Left ventricle myocardium superior (tissue), 1 donor: ENCODE measurements at regions not wholly inside any gene's neighbourhood (a gene's known extent, or its start where the extent isn't known, plus 50 kb on each side); places are given as distances from the start of the nearest gene placed in this dataset.
A peak's percentile ranks its signal among the peaks of the same experiment; 100 is the strongest.

Source experiments
- ATAC-seq: fragments of 200-7000 bp; cut with Tn5 transposase; one replicate; pipeline ENCODE4 v1.9.1; 2020; ENCODE audit warnings: mild to moderate bottlenecking, moderate library complexity
- DNase-seq: peaks from one replicate; pipeline ENCODE4 v3.0.0-alpha.2; 2020
- intact Hi-C: fragments of 100-400 bp; cut with micrococcal nuclease; formaldehyde crosslinking; loops from one replicate; pipeline ENCODE4 v1.11.0; 2022
- donor health status: DM: no; HTN: yes; CAD: no; lungs with severe emphysema.

DNA sequence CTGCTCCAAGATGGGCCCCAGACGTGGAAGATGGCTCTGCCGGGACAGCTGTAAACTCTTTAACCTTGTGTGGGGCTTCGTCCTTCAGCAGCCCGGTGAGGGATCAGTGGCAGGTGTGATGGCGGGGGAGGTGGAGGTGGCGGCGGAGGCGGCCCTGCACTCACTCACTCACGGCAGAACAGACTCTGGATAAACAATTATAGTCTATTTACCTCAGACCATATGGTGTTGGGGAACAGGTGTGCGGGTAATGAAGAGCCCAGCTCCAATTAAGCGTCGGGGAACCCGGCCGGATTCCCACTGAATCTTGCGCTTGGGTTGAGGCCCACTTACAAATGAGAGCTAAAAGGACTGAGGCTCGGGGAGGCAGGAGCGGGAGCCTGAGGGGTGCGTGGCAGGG is 104.3 kb upstream of the SDK2 start:
- intact Hi-C loops: no loop called here
- ATAC-seq: no peak

DNA sequence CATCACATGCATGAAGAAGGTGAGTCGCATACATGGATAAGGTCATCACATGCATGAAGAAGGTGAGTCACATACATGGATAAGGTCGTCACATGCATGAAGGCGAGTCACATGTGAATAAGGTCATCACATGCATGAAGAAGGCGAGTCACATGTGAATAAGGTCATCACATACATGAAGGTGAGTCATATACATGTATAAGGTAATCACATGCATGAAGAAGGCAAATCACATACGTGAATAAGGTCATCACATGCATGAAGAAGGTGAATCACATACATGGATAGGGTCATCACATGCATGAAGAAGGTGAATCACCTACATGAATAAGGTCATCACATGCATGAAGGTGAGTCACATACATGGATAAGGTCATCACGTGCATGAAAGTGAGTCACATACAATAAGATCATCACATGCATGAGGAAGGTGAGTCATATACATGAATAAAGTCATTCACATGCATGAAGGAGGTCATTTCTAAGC is 105.1 kb upstream of the SDK2 start:
- no peak for ATAC-seq

More for the DNA sequence above, 104.3 kb upstream of the SDK2 start:
- DNase-seq: no peak

DNA sequence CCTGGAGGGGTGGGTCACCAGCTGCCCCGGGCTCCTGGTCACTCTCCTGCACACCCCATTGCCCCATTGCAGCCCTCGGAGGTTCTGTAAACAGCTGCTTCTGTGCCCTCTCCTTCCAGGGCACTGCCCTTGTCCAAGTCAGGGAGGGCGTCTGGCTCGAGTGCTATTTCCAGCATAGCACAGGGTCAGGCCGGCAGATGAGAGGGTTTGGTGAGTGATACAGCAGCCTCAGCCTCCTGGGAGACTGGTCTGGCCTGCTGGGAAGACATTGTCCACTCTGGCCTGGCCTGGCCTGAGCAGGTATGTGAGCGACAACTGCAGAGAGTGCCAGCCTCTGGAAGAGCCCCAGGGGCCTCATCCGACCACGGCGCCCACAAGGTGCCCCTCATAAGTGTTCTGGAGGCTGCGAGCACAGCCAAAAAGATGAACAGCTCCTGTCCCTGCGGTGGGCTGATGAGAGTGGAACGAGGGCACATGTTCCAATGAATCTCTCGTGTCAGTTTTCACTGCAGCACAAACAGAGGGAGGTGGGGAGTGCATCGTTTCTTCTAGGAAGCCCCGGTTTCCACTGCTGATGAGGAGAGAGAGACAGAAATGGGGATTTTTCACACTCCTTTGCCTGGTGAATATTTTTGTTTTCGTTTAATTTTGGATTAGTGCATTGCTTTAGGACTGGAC is 105.8 kb upstream of the SDK2 start:
- peak; percentile 52 for DNase-seq

More for the DNA sequence above, 105.1 kb upstream of the SDK2 start:
- intact Hi-C loops: no loop called here
- no peak for DNase-seq

DNA sequence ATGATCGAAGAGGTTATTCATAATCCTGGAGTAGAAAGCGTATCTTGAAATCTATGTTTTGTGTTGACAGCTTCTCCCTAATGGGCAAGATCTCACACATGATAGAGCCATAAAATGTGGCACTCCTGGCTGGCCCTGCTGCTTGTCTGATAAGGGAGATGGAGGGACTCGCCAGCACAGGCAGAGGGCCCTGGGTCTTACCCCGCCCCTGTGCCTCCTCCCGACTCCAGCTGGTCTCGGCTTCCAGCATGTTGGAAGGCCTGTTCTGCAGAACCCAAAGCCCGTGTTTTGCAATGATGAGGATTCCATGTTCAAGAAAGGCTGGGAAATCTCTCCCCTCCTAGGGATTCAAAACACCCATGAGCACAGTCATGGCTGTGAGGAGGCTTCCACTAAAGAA is 106.7 kb upstream of the SDK2 start:
- intact Hi-C loops: no loop called here
- DNase-seq: no peak
- ATAC-seq: no peak

More for the DNA sequence above, 105.8 kb upstream of the SDK2 start:
- intact Hi-C loops: no loop called here
- peak; percentile 82 for ATAC-seq

DNA sequence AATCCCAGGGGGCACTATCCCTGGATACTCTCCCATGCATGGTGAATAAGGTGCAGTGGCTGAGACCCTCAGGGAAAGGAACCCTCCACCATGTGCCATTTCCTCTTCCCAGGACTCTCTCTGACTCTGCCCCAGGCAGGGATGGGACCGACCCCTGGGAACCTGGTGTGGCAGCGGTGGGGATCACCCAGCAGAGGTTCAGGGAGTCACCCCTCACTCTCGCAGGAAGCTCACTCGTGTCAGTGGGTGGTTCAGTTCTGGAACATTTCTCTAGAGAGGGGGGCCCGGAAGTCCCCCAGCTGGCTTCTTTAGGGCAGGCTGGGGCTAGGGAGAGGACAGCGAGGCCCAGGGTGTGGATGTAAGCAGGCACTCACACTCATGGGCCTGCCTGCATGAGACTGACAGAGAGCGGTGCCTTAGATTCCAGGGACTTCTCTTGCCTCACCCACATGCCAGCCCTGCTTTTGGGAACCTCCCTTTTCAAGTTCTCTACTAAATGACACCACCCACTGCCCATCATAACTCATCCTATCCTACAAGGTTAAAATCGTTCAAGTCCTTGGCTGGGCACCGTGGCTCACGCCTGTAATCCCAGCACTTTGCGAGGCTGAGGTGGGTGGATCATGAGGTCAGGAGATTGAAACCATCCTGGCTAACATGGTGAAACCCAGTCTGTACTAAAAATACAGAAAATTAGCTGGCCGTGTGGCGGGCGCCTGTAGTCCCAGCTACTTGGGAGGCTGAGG is 109.7 kb upstream of the SDK2 start:
- ATAC-seq (no peak), DNase-seq (no peak)
- intact Hi-C loops: no loop called here

DNA sequence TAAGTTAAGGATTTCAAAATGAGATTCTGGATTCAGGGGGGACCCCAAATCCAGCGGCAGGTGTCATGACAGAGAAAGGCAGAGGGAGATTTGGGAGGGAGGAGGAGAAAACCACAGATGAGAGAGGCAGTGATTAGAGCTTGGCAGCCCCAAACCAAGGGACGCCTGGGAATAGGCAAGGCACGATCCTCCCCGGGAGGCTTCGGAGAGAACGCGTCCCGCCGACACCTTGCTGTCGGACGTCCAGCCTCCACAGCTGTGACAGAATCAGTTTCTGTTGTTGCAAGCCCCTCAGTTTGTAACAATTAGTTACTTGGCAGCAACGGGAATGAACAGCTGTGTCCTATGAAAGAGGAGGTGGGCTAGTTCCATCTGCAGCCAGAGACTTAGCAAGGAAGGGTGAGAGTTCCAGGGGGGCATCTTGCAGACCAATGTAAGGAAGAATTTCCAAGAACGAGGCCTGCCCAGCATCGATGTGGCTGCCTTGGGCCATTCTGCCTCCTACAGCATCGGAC is 110.7 kb upstream of the SDK2 start:
- DNase-seq (no peak), ATAC-seq (no peak)
- intact Hi-C loops: no loop called here

DNA sequence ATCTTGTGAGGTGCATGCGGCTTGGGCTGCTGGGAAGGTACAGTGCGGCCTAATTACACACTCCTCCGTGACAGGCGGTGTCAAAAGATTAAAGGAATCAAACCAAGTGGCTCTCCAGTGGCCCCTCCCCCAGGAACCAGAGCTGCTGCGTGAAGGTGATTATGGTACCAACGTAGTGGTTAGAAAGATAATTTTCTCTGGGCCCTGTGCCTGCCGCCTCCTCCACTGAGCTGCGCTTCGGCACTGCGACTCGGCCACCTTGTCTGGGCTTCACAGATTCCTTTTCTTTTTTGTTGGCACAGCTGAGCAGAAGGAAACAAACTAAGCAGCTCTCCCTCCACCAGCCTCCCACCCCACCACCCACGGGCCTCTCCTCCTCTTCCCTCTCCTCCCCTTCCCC is 113.2 kb upstream of the SDK2 start:
- DNase-seq (no peak), ATAC-seq (no peak)
- intact Hi-C loops: no loop called here

DNA sequence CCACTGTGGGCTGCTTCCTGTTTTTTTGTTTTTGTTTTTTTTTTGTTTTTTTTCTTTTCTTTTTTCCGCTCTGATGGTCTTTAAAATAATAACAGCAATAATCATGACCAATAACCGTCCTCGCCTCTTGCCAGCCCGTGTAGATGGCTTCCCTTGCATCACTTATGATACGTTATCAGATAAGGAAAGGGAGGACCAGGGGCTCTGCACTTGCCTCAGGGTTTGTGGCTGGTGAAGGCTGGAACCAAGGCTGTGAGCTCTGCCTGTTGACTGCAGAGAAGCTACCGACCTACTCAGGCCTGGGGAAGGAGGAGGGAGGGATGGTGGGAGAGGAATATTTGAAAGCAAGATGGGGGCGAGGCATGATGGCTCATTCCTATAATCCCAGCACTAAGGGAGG is 114.0 kb upstream of the SDK2 start:
- intact Hi-C loops: no loop called here
- ATAC-seq: no peak
- DNase-seq: no peak

DNA sequence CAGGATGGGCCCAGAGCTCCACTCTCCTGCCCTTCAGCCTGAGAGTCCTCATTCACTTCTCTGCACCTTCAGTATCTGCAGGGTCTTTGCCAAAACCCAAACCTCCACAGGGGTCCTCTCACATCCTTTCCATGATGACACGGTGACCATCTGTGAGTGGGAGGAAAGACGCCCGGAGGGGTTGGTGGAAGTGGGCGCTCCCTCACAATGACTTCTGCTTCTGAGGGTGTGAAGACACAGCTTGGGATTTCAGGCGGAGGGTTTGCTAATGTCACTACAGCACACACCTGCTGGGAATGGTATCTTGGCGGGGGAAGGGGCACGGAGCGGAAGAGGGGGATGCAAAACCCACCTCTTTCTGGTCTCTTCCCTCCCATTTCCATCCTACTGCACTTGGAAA is 115.1 kb upstream of the SDK2 start:
- no peak for ATAC-seq
- DNase-seq: no peak
- intact Hi-C loops: no loop called here

DNA sequence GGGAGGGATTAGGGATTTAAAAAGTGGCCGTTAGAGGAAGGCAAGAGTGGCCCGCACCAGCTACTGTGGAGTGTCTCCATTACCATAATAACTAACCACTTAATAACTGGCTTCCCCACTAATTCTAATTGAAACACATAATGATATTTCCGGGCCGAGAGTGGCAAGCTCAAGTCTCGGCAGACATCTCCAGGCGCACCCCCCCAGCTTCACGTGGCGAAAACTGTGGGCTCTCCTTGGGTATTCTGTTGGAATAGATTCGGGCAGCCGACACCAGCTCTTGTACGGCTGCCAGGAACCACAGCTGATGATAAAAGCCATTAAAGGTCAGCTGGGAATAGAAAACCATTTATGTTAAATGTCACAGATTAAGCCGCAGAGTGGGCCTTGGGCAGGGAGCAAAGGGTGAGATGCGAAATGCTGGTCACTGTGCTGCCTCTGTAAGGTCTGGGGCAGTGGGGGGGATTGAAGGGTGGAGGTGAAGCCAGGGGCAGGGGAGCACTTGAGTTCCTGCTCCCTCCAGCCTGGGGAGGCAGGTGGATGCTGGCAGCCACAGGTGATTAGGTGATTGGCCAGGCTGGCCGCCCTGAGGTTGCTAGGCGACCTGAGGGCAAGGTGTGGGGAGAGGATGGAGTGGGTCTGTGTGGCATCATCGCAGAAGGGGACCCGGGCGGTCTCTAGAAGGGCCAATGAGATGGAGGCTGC is 115.6 kb upstream of the SDK2 start:
- DNase-seq (peak; percentile 52), ATAC-seq (peak; percentile 49)
- intact Hi-C loops: no loop called here

DNA sequence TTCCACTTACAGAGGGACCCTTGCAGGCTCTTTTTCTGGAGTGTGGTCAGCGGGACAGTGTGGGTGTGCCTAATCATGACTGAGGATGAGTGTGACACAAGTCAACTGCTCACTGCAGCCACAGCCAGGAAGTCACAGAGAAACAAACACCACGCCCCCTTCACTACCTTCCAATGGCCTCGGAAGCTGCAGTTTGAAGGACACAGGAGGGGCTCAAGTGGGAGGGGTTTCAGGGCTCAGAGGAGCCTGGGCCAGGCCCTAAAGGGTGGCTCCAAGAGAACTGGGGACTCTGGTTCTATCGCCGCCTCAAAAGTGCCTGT is 116.2 kb upstream of the SDK2 start:
- ATAC-seq (peak; percentile 9), DNase-seq (no peak)
- intact Hi-C loops: no loop called here

DNA sequence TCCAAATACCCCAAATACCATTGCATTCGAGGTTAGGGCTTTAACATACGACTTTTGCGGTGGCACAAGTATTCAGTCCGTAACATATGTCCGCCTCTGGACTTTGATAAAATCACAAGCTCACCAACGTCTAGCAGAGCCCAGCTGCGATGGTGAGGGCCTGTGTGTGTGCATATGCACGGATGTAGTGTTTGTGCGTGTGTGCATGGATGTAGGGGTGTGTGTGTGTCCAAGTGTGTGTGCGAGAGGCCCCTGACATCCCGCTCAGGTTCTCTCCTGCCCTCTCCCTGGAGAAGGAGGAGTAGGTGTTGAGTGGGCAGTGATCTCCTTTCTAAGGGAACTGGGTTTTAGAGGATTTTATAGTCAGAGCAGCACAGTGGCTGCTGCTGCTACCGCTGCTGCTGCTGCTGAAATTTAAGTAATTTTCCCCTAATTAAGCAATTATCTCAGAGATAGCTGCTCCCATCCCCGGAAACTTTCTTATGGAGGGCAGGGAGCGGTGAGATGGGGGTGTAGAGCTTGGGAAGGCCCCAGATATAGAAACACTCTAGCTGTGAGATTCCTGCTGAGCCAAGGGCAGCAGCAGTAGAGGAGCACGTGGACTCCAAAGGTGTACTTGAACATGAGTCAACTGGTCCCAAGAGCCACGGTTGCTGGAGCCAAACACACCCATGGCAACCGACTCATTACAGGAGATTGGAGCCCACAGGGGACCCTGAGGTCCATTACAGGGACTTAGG is 121.7 kb upstream of the SDK2 start:
- DNase-seq: peak; percentile 50
- intact Hi-C loops: no loop called here
- peak; percentile 66 for ATAC-seq

DNA sequence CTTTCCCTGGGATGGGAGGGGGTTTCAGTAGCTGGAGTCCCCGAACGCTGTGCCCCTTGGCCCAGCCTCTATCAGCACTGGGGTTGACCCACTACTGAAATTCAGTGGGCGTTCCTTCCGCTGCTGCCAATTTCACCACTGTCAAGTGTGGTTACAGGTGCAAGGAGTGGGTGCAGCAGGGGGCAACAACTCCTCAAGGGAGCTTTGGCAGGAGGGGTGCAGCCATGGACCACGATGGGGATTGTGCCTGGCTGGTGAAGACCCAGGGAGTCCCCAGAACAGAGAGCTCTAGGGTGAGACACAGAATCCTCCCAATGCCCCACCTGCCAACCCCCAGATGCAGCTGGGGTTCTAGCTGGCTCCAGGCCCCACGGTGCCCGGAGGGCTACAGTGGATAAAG is 123.5 kb upstream of the SDK2 start:
- intact Hi-C loops: no loop called here
- DNase-seq (no peak), ATAC-seq (no peak)

DNA sequence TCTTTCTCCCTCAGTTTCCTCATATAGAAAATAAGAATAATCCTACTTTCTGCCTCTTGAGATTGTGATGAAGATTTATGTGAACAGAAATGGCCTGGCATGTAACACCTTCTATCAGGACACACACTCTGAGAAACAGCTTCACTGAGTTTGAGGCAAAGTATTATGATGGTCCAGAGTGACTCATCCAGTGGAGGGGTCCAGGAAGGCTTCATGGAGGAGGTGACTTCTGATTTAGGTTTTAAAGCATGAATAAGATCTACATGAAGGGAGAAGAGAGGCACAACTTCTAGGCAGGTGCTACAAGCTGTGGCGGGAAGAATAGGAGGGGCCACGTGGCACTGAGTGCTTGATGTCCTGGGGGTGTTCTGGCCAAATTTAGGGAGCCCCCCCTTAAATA is 124.4 kb upstream of the SDK2 start:
- intact Hi-C loops: no loop called here
- no peak for ATAC-seq
- no peak for DNase-seq

DNA sequence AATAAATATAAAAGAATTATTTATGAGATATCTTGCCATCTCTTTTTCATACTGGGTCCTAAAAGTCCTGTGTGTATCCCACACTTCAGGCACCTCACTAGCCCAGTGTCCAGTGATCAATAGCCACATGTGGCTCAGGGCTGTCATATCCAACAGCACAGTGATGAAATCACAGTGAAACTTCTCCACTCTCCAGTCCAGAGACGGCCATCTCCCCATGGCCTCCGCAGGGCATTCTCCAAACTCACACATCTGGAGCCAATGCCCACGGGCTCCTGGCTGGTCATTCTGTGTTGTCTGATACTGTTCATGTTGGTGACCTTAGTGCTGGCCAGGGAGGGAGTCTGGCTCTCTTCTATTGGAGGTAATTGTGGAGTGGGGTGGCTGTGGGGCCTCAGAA is 125.2 kb upstream of the SDK2 start:
- DNase-seq: no peak
- ATAC-seq: no peak
- intact Hi-C loops: no loop called here

DNA sequence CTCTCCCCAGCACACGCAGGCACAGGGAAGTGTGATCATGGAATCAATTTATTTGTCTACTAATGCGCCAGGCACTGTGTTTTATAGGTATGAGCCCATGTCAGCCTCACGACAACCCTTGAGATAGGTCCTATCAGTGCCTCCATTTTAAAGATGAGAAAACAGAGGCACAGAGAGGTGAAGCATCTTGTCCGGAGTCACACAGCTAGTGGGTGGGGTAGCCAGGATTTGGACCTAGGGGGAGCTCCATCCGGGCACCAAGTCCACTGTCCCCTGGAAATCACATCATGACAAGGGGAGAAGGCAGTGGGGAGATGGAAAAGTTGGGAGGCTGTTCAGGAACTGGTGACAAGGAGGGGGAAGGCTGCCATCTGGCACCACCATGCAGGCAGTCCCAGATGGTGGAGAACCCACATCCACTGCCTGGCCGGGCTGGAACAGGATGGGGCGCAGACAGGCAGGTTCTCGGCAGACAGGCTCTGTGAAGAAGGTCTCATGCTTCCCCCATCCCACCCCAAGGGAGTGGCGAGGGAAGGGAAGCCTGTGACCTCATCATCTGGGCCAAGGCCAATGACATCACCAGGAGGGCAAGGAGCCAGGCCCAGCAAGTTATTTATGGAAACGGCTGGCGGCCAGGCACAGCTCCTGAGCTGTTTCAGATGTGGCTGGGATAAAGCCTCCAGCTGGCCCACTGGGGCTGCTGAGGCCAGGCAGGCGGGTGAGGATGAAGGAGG is 126.0 kb upstream of the SDK2 start:
- intact Hi-C loops: no loop called here
- peak; percentile 92 for ATAC-seq
- peak; percentile 89 for DNase-seq

DNA sequence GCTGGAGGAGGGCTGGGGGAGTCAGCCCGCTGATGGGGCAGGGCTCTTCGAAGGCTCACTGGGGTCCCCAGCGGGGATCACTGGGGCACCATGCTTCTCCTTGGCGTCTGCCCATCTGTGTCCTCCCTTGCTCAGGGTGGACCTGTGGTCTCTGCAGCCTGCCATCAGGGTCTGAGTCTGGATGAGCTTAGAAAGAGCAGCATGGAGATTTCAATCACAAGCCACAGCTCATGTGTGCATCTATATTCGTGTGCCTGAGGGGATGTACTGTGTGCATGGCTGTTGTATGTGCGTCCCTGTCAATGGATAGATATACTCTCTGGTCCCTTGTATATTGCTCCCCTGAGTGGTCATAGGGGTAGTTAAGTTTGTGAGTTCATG is 126.6 kb upstream of the SDK2 start:
- intact Hi-C loops: no loop called here
- no peak for ATAC-seq
- DNase-seq: no peak

DNA sequence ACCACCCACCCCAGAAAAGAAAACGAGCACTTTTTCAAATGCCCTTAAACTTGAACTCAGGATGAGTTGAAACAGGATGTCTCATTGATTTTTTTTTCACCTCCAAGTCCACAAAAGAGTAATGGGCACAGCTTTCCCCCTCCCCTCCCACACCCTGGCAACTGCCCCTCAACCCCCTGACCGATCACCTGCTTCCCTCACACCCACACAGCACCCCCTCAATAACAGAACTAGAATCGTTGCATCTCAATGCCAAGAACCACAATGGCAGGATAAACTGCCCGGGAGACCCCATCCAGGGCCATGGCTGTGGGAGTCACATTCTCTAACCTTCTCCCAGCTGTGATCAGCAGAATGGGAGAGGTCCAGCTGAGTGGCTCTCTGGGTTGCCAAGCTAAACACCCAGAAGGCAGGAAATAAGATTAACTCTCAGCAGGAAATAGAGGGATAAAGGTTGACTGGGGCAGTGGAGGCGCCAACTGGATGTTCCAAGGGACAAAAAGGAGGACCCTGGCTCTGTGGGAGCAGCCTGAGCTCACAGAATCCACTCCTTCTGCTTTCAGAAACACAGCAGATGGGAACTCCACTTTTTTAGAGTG is 128.0 kb upstream of the SDK2 start:
- intact Hi-C loops: no loop called here
- DNase-seq: no peak
- ATAC-seq: no peak

DNA sequence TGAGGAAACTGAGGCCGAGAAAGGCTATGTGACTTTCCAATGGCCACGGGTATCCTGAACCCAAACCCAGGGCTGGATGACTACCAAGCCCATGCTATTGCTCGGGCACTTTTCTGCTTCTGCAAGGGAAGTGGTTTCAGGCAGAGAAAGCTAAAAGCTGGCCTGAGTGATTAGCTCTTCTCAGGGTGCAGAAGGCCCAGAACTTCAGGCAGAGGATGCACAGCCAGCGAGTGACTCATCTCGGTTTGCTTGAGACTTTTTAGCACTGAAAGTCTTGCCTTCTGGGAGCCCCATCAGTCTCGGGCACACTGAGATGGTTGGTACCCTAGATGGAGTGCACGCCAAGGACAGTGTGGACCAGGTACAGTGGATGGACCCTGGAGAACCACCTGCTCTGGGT is 129.5 kb upstream of the SDK2 start:
- DNase-seq (no peak), ATAC-seq (no peak)
- intact Hi-C loops: no loop called here
